Astrocyte (in vitro differentiated cells and primary cell): ENCODE measurements at regions not wholly inside any gene's neighbourhood (a gene's known extent, or its start where the extent isn't known, plus 50 kb on each side); places are given as distances from the start of the nearest gene placed in this dataset.

Experiments
- CTCF ChIP-seq: IDR thresholded peaks from 2 replicates; pipeline ENCODE4 v1.5.1; 2011; ENCODE audit warnings: low read depth, mild to moderate bottlenecking, inconsistent platforms, low read length, moderate library complexity; ENCODE audit not compliant: insufficient read depth
- EZH2 ChIP-seq: IDR thresholded peaks from 2 replicates; pipeline ENCODE4 v1.6.1; 2012; ENCODE audit warnings: mild to moderate bottlenecking, low read length, inconsistent platforms; ENCODE audit not compliant: insufficient read depth

GRCh38 chr4:84264652-84265051 is 234.4 kb downstream of the NKX6-1 start:
- no peak for TF ChIP-seq CTCF
- TF ChIP-seq EZH2 = no peak
